Fibroblast of pulmonary artery (primary cell): ENCODE measurements at regions not wholly inside any gene's neighbourhood (a gene's known extent, or its start where the extent isn't known, plus 50 kb on each side); places are given as distances from the start of the nearest gene placed in this dataset.

Experiments used
- DNase-seq: peaks from one replicate; pipeline ENCODE4 v3.0.0-alpha.2; 2010; ENCODE audit warnings: low read depth
- H3K4me3 ChIP-seq: replicated peaks from 2 replicates; pipeline ENCODE4 v1.5.1; 2011; ENCODE audit warnings: low read depth, mild to moderate bottlenecking, control low read depth, low read length, moderate library complexity
- TF ChIP-seq, protein P1 (sequence below): IDR thresholded peaks from 2 replicates; pipeline ENCODE4 v1.5.1; 2011; ENCODE audit warnings: mild to moderate bottlenecking, control low read depth, low read length, inconsistent platforms; ENCODE audit errors: missing control alignments

DNA sequence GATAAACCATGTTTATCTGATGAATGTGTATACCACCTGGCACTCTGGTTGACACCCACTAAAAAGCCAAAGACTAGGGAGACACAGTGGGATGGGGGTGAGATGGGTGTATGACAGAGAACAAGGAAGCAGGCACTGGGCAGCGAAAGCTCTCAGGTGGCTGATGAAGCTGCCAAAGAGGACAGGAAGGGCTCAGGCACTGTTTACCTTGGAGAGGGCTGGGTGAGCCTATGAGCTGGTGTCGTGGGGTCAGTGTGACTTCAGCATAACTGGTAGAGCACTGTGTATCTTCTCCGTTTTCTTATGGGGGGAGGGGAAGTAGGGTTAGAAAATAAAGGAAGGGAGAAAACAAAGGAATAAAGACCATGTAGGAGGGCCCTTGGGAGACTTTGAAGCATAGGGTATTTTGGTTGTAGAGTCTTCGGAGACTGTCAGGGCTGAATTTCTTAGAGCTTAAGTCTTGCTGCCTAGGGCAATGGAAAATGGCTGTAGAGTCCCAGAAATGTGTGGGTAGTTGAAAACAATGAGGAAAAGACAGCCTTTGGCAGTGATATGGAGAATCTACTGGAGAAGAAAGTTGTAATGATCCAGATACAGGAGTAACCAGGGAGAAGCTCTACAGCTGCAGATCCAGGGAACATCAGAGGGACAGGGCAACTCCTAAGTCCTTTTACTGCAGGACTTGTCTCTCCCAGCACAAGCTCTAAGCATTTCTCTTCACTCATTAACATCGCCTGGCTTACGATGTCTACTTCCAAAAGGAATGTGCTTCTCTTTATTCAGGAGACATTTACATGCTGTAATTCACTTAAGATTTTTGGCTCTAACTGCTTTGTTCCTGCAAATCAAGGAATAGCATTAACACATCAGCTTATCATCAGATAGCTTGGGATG lies 120.0 kb downstream of the AQP4 start:
- TF ChIP-seq, protein P1, sequence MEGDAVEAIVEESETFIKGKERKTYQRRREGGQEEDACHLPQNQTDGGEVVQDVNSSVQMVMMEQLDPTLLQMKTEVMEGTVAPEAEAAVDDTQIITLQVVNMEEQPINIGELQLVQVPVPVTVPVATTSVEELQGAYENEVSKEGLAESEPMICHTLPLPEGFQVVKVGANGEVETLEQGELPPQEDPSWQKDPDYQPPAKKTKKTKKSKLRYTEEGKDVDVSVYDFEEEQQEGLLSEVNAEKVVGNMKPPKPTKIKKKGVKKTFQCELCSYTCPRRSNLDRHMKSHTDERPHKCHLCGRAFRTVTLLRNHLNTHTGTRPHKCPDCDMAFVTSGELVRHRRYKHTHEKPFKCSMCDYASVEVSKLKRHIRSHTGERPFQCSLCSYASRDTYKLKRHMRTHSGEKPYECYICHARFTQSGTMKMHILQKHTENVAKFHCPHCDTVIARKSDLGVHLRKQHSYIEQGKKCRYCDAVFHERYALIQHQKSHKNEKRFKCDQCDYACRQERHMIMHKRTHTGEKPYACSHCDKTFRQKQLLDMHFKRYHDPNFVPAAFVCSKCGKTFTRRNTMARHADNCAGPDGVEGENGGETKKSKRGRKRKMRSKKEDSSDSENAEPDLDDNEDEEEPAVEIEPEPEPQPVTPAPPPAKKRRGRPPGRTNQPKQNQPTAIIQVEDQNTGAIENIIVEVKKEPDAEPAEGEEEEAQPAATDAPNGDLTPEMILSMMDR, result no peak
- no peak overlapping the region for H3K4me3 ChIP-seq
- no peak for DNase-seq

DNA sequence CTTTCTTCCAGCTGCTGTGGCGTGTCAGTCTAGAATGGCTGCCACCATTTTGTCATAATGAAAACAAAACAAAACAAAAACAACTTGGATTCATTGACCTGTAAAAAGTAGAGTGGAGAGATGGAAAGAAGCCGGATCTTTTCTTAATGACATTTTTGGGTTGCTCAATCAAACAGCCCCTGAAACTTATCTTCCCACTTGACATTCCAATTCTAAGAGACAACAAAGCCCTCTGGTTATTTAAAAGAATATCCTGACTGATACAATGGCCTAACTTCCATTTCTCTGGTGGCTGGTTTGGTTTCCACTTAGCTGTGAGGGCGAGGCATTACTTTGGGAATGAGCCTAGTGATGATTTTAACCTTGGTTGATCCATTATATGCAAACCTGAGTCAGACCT lies 123.7 kb downstream of the AQP4 start:
- no peak for DNase-seq
- TF ChIP-seq, protein P1, result no peak
- no peak overlapping the region for H3K4me3 ChIP-seq

DNA sequence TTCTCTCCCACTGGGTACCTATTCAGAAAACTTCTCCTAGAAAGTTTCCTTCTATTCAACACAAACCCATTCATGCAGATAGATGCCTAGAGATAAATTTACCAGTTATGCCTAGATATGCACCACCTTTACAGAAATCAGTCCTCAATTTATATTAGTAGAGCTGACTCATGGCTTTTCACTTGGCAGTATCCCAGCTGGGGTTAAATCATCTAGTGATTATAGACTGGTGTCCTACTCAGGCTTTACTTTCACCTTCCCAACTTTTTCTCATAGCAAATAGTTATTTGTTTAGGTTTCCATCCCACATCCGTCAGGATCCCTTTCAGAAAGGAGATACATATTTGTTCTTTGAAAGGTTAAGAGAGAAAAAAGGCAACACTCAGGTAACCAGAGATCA lies 124.5 kb downstream of the AQP4 start:
- H3K4me3 ChIP-seq, result no peak overlapping the region
- no peak for DNase-seq
- TF ChIP-seq, protein P1, result no peak

DNA sequence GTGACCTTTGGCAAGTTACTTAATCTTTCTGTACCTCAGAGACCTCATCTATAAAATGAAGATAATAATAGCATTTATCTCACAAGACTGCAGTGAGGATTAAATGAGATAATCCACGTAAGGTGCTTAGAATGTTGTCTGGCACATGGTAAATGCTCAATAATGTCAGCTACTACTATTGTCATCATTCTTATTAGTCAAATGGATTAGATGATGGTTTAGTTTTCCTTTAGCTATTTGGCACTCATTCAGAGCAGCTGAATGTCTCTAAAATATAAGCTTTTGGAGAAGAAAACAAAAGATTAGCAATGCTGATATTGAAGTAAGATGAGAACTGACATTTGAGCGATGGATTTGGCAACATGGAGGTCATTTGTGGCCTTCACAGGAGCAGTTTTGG lies 125.1 kb downstream of the AQP4 start:
- DNase-seq, result no peak
- no peak overlapping the region for H3K4me3 ChIP-seq
- TF ChIP-seq, protein P1, result no peak

DNA sequence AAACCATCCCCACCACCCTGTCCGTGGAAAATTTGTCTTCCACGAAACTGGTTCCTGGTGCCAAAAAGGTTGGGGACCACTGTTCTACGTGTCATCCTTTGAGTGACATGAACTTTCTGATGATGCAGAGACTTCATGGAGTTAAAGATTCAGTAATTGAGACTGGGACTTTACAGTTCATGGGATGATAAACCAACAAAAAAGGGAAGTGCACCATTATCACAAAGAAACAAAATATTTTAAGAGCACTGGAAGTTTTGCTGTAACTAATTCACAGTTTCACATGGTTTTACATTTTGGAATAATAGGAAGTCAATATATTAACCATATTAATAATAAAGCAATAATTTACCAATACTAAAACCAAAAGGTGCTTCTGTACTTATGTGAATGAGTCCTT lies 126.8 kb downstream of the AQP4 start:
- DNase-seq, result no peak
- TF ChIP-seq, protein P1, result no peak
- H3K4me3 ChIP-seq, result no peak overlapping the region

DNA sequence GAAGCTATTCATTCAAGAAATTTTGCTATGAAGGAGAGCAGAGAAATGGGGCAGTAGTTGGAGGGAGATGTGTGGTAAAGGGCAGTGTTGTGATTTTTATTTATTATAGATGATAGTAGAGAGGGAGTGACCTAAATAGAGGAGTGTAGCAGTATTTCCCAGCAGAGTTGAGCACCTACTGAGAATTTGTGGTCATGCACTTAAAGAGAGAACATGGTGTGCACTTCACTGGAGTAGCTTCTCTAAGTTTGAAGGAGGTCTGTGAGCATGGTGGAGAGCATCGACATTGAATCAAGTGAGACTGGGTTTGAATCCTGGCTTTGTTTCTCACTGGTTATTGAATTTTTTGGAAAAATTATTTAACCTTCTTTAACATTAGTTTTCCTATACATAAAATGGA lies 129.2 kb downstream of the AQP4 start:
- no peak for DNase-seq
- TF ChIP-seq, protein P1, result no peak
- H3K4me3 ChIP-seq, result no peak overlapping the region

DNA sequence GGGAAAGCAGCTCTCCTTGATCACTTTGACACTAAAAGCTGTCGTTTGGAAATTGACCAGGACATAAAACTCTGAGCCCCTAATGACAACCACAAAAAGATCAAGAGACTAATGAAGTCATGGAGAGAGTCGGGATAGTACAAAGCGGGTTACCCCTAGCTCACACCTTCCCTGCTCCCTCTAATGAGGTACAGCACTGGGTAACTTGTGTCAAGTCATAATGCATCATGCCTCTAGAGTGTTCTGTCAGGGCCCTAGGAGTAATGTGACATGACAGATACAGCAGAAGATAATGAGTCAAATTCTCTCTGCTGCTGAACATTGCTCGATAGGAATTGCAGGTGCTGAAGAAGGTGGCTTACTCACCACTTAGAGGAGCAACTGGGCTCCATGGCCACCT lies 130.7 kb downstream of the AQP4 start:
- no peak overlapping the region for H3K4me3 ChIP-seq
- DNase-seq, result no peak
- TF ChIP-seq, protein P1, result no peak
